Activated T-cell treated with anti-CD3 and anti-CD28 coated beads, Interleukin-2, amount 50 U/mL, for 48 hours (primary cell): ENCODE measurements at regions not wholly inside any gene's neighbourhood (a gene's known extent, or its start where the extent isn't known, plus 50 kb on each side); places are given as distances from the start of the nearest gene placed in this dataset.

Experiments used
- DNase-seq, 2 experiments: peaks; one replicate each; pipeline ENCODE4 v3.0.0-alpha.2; 2020

DNA sequence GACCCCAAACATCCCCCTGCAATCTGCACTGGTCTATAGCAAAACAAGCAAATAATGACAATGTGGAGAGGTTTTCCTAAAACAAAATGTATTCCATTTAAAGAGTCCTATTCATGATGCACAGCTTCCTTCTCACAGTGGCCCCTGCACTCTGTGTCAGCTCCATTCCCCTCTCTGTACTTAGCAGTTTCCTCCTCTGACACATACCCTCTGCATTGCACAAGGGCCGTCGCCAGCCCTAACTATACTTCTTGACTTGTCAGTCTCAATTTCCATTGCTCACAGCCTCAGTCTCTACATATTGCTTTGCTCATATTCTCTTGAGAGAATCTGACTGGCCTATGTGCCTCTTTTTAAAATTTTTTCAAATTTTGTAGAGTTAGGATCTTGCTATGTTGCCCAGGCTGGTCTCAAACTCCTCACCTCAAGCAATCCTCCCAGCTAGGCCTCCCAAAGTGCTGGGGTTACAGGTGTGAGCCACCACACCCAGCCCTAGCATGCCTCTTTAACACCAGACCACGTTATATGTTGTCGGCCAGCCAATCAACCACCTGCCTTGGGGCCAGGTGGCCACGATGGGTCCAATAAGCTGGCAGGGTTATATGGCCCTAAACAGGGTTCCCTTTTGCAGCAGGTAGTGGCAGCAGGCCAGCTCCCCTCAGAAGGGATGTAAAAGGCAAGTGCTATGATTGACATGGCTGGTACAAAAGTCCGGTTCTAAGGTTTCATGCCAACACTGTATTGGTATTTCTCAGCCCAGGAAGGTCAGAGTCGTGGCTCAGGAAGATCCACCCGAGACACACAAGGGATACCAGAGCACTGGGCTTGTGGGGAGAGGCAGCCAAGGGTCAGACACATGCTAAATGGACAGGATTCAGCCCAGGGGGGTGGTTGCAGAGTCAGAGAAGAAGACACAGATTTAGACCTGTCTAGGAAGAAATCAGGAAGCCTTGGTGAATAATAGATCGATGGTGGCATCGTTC is 59.0 kb upstream of the SMAD3 start:
- DNase-seq: no peak

DNA sequence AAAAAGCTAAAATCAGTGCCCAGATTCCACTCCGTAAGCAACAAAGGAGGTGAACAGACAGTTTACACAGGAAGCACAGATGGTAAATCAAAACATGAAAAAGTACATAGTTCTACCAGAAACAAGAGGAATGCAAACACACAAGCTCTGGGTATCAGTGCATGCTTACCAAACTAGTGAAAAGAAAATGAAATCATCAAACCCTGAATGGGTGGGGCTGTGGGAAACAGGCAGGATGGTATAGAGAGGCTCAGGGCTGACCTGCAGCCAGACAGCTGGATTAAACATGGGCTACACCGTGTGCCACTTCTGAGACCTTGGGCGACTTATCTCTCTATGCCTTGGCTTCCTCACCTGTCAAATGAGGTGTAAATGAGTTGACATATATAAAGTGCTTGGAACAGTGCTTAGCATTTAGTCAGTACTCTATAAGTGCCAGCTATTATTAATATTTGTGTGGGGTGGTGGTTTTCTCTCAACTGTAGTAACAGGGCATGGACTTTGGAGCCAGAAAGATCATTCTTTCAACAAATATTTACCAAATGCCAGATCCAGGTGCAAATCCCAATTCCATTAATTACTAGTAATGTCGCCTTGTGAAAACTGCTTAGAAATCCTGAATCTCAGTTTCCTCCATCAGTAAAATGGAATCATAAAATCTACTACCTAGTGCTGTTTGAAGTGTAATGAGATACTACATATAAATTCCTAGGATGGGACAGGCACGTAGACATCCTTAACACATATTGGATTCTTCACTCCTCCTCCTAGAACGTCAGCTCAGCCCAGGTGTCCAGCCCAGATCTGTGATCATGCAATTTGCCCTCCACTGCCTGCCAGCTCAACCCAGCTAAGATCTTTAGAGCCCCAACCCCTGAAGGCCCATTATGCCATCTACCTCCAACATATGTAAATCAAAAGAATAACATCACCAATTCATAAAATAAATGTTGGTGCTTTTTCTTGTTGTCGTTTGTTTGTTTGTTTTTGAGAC is 55.5 kb upstream of the SMAD3 start:
- DNase-seq: no peak

DNA sequence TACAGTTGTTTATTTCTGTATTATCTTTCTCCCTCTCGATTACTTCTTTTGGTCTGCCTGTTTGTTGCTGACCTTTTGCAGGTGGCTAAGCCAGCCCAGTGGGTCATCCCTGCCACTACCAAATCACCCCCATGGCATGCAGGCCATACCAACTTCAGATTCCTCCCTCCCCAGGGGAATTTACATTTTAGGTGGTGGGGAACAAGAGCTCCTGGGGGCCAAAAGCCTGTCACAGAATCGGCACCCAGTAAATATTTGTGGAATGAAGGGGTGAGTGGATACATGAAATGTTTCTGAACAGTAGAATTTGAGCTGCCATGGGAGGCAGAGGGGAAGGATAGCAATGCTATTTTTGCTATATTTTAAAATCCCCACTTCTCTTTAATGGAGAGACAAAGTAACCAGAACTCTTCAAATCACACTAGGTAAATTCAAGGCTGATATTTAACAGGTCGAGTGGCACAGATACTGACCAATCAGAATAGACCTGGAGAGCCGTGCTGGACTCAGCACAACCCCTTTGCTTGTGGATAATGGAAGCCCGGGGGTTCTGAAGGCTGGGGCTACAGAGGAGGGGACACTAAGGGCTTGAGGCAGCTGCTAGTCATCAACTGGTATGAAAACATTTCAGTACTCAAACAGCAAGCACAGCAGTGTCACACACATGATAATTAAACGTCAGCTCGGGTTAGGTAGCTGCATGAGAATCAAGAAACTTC is 54.3 kb upstream of the SMAD3 start:
- no peak for DNase-seq

DNA sequence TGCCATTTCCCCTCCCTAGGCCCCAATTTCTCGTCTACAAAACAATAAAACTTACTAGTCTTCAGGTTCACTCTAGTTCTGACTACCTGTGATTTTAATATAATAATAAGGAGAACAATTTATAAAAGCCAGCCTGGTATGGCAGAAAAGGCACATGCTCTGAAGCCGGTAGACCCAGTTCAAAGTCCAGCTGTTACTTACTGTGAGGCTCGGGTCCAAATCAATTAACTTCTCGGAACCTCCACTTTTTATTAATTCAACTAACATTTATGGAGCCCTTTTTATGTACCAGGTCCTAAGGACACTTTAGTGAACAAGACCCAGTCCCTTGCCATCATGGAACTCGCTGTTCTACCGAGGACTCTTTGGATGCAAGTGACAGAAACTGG is 53.8 kb upstream of the SMAD3 start:
- DNase-seq: no peak

DNA sequence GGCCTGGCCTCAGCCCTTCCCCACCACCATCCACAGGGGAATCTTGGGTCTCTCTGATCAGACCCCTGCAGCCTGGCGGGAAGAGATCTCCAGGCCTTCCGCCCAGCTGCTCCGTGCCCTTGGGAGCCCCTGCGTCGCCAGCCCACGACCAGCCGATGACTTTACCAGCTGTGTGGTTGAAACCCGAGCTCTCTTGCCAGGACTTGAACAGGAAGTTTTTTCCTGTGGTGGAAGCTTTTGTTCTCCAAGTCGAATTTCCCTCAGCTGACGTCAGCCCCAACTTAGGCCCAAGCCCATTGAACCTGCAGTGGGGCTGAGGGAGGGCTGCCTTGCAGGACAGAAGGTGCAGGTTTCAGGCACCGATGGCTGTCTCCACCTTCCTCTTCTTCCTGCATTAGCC is 51.7 kb upstream of the SMAD3 start:
- no peak for DNase-seq
